ENCODE measurements at regions not wholly inside any gene's neighbourhood (a gene's known extent, or its start where the extent isn't known, plus 50 kb on each side); places are given as distances from the start of the nearest gene placed in this dataset.

DNA sequence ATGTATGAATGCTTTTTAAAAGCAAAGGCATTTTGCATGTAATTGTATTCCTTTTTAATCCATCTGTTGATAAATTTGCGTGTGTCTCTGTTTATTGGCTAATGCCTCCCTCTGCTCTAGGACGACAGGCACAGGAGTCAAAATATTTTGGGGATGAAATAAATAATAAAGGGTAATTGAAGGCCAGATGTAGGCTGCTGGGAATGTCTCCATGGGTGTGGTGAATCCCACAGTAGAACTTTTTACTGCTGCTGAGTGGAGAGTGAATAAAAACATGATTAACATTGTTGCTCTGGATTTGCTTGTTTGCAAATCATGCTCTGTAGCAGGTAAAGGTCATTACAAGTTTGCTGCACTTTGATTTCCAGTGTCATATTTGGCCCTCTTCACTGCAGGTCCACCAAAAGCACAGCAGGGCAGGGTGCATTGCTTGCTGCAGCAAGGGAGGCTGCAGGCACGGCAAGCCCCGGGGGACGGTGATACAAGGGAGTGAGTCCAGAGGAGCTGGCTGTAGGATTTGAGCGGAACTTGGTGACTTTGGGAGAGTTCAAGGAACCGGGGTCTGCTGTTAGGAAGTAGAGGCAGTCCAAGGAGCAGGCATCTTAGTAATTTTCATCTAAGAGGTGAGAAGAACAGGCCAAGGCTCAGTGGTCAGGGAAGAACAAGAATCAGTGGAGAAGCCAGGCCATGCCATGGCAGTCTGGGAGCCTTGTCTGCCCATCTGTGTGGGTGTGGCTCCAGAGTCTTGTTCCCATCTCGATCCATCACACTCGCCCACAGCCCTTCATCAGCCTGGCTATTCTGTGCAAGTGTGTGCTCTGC, 201.5 kb upstream of the RAB6C start:
- no peak for DNase-seq
- Histone ChIP-seq H3K9me3 (no peaks in the 10 kb centered on the region), H3K36me3 (no peaks in the 10 kb centered on the region), H3K4me1 (no peaks in the 10 kb centered on the region), H3K27me3 (no peaks in the 10 kb centered on the region), H3K4me3 (no peak overlapping the region), H3K27ac (no peak overlapping the region)
- ATAC-seq, result no peak
- intact Hi-C loops (cut with DNase I), result no loop called here
- TF ChIP-seq, protein P1, sequence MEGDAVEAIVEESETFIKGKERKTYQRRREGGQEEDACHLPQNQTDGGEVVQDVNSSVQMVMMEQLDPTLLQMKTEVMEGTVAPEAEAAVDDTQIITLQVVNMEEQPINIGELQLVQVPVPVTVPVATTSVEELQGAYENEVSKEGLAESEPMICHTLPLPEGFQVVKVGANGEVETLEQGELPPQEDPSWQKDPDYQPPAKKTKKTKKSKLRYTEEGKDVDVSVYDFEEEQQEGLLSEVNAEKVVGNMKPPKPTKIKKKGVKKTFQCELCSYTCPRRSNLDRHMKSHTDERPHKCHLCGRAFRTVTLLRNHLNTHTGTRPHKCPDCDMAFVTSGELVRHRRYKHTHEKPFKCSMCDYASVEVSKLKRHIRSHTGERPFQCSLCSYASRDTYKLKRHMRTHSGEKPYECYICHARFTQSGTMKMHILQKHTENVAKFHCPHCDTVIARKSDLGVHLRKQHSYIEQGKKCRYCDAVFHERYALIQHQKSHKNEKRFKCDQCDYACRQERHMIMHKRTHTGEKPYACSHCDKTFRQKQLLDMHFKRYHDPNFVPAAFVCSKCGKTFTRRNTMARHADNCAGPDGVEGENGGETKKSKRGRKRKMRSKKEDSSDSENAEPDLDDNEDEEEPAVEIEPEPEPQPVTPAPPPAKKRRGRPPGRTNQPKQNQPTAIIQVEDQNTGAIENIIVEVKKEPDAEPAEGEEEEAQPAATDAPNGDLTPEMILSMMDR (IDR thresholded peaks at IDR 0.05), result no peak

DNA sequence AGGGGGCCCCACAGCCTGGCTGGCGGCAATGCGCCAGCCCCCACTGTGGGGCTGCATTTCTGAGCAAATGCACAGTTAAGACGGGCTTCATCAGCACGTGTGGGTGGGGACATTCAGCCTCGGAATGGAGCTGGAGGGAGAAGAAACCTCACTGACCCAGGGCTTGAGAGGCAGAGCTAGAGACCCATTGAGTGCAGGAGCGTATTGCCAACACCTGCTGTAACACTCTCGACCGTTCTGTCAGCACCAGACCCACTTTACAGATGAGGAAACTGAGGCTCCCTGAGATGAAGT, 200.9 kb upstream of the RAB6C start:
- Histone ChIP-seq H3K36me3 (no peaks in the 10 kb centered on the region), H3K27me3 (no peaks in the 10 kb centered on the region), H3K9me3 (no peaks in the 10 kb centered on the region), H3K4me1 (no peaks in the 10 kb centered on the region), H3K27ac (no peak overlapping the region), H3K4me3 (no peak overlapping the region)
- TF ChIP-seq, protein P1 (IDR thresholded peaks at IDR 0.05), result no peak
- no peak for ATAC-seq
- no peak for DNase-seq
- intact Hi-C loops (cut with DNase I), result no loop called here

DNA sequence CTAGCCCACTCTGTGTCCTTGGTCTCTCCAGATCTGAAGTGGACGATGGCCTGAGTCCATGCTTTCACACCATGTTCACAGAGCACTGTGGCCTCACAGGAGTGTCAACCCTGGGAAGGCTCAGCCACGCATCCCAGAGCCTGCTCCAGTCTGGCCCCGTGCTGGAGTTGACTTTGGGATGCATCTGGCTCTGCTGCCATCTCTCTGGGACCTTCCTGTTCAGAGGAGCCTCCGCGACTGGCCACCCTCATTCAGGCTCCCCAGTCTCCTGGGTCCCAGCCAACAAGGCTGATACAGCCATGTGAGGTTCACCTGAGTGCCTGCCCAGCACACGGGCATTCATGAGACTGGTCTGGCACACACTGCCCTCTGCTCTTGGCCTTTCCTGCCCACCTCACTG, 199.7 kb upstream of the RAB6C start:
- TF ChIP-seq, protein P1 (IDR thresholded peaks at IDR 0.05), result no peak
- DNase-seq (no peak), ATAC-seq (peak; percentile 6)
- no peak overlapping the region for H3K27ac ChIP-seq
- H3K4me3 ChIP-seq, result no peak overlapping the region
- H3K9me3 ChIP-seq, result no peaks in the 10 kb centered on the region
- no peaks in the 10 kb centered on the region for H3K4me1 ChIP-seq
- intact Hi-C loops (cut with DNase I), result no loop called here
- no peaks in the 10 kb centered on the region for H3K36me3 ChIP-seq
- H3K27me3 ChIP-seq, result no peaks in the 10 kb centered on the region

DNA sequence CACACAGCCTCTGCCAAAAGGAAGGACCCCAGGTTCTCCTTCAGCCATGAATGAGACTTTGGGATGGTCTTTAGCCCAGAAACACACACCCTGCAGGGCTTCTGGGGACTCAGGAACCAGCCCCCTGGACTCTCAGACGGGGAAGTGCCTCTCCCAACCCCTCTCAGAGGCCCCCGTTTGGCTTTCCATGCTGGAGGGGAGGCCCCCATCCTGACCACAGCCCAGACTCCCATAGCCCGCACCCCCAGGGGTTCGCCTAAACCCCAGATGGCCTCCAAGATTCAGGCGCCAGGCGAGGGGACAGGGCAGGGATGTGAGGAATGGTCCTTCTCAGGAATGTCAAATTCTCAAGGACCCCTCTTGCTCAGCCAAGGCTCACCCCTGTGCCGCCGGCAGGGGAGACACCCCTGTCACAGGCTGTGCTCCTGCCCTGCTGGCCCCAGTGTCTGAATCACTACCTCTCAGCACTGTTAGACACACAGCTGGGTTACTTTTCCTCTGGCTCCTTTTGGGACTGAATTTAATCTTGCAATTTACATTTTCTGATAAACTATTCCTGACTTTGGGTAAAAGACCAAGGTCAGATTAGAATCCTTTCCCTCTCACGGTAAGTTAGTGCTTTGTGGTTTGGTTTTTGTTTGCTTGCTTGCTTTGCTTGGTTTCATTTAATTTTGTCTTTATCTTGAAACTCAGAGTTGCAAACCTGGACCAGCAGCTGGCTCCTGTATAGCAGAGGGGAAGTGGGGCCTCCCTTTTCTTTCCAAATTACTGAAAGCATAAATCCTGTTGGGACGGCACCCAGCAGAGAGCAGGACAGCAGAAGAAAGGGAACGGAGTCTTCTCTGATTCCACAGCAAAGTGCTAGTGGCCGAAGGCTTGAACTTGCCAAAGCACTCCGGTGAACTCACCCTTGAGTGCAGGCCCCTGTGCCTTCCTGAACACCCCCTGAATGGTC, 198.9 kb upstream of the RAB6C start:
- intact Hi-C loops (cut with DNase I), result no loop called here
- Histone ChIP-seq H3K4me1 (no peaks in the 10 kb centered on the region), H3K4me3 (no peak overlapping the region), H3K27me3 (no peaks in the 10 kb centered on the region), H3K9me3 (no peaks in the 10 kb centered on the region), H3K27ac (no peak overlapping the region), H3K36me3 (no peaks in the 10 kb centered on the region)
- TF ChIP-seq, protein P1 (IDR thresholded peaks at IDR 0.05), result no peak
- DNase-seq (no peak), ATAC-seq (no peak)

DNA sequence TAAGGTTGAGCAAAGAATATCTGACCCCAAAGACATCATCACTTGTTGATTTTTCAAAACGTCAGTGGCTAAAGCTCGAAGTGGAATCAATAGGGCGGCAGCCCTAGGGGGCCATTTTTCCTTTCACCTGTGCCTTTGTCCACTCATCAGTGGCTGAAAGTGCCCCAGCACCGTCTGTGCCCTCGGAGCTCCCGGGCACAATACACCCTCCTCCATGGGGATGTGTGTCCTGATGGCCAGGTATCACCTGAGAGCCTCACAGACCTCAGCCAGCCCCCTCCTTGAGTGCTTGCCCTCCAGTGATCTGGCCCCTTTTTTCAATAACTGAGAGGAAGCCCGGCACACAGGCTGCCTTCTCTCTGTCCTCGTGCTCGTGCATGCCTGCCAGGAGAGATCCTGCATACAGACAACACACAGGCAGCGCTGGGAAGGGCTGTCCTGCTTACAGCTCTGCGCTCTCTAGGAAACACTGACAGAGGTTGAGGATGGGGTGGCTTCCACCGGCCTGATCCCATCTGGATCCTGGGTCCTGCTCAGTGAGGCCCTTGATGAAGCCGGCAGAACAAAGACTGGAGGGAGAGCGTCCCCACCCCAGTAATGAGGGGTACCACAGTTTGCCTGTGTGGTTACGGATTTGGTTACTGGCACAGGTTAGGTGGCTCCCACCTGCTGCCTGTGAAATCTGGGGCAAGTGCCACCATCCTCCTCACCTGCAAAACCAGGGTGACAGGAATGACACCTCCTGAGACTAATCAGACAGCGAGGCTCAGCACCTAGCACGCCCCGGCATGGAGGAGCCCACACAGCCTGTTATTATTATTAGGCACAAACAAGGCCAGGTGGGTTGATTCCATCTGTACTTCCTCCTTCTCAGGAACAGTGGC, 197.5 kb upstream of the RAB6C start:
- ATAC-seq (no peak), DNase-seq (peak; percentile 53)

More for the DNA sequence above, 197.5 kb upstream of the RAB6C start:
- TF ChIP-seq, protein P1 (IDR thresholded peaks at IDR 0.05), result no peak
- H3K4me3 ChIP-seq, result no peak overlapping the region
- H3K4me1 ChIP-seq, result no peaks in the 10 kb centered on the region
- H3K36me3 ChIP-seq, result no peaks in the 10 kb centered on the region
- H3K27me3 ChIP-seq, result no peaks in the 10 kb centered on the region
- no peaks in the 10 kb centered on the region for H3K9me3 ChIP-seq
- no peak overlapping the region for H3K27ac ChIP-seq
- intact Hi-C loops (cut with DNase I), result no loop called here
